Fibroblast of skin of abdomen (primary cell): ENCODE measurements at regions not wholly inside any gene's neighbourhood (a gene's known extent, or its start where the extent isn't known, plus 50 kb on each side); places are given as distances from the start of the nearest gene placed in this dataset.
"Not testable (repeated sequence)": the region's sequence is repeated elsewhere in the genome, so short reads cannot be mapped to it uniquely, and the experiment has no call there.

ENCODE experiments used
- DNase-seq: peaks from one replicate; pipeline ENCODE4 v3.0.0-alpha.2; 2013

- DNase-seq, result no peak
These were observed 67.4 kb downstream of the SNTN start for GRCh38 chr3:63719796-63720445.

GRCh38 chr3:63720951-63721350, 68.5 kb downstream of the SNTN start:
- peak; percentile 73 for DNase-seq

- peak; percentile 97 for DNase-seq
These were observed 72.5 kb downstream of the SNTN start for GRCh38 chr3:63724987-63725386.

GRCh38 chr3:63726656-63727055, 74.2 kb downstream of the SNTN start:
- peak; percentile 10 for DNase-seq

GRCh38 chr3:63727233-63727632, 74.8 kb downstream of the SNTN start:
- peak; percentile 61 for DNase-seq

GRCh38 chr3:63731866-63732265, 79.4 kb downstream of the SNTN start:
- DNase-seq, result no peak

- not testable (repeated sequence) for DNase-seq
These were observed 80.8 kb downstream of the SNTN start for GRCh38 chr3:63733278-63733677.

- DNase-seq, result not testable (repeated sequence)
These were observed 82.2 kb downstream of the SNTN start for GRCh38 chr3:63734632-63735031.

GRCh38 chr3:63736757-63737156, 82.3 kb upstream of the C3orf49 start:
- DNase-seq, result not testable (repeated sequence)

- DNase-seq, result not testable (repeated sequence)
These were observed 80.5 kb upstream of the C3orf49 start for GRCh38 chr3:63738577-63738976.

GRCh38 chr3:63739474-63739873, 79.6 kb upstream of the C3orf49 start:
- no peak for DNase-seq

- no peak for DNase-seq
These were observed 79.0 kb upstream of the C3orf49 start for GRCh38 chr3:63740116-63740515.

- not testable (repeated sequence) for DNase-seq
These were observed 74.4 kb upstream of the C3orf49 start for GRCh38 chr3:63744693-63745092.

- DNase-seq, result no peak
These were observed 73.3 kb upstream of the C3orf49 start for GRCh38 chr3:63745757-63746156.

- DNase-seq, result no peak
These were observed 72.9 kb upstream of the C3orf49 start for GRCh38 chr3:63746211-63746610.

GRCh38 chr3:63751459-63751858, 67.6 kb upstream of the C3orf49 start:
- DNase-seq, result no peak

- DNase-seq, result peak; percentile 33
These were observed 65.5 kb upstream of the C3orf49 start for GRCh38 chr3:63753567-63753966.

- DNase-seq, result no peak
These were observed 65.1 kb upstream of the C3orf49 start for GRCh38 chr3:63753995-63754394.

- peak; percentile 88 for DNase-seq
These were observed 56.9 kb upstream of the C3orf49 start for GRCh38 chr3:63762180-63762579.

- DNase-seq, result peak; percentile 77
These were observed 56.1 kb upstream of the C3orf49 start for GRCh38 chr3:63762934-63763550.

GRCh38 chr3:63764511-63764910, 54.6 kb upstream of the C3orf49 start:
- no peak for DNase-seq

GRCh38 chr3:63766261-63766660, 52.8 kb upstream of the C3orf49 start:
- no peak for DNase-seq

- DNase-seq, result no peak
These were observed 50.7 kb upstream of the C3orf49 start for GRCh38 chr3:63768386-63768785.

GRCh38 chr3:63768888-63769287, 50.2 kb upstream of the C3orf49 start:
- DNase-seq, result no peak
